Choroid plexus epithelial cell (primary cell): ENCODE measurements at regions not wholly inside any gene's neighbourhood (a gene's known extent, or its start where the extent isn't known, plus 50 kb on each side); places are given as distances from the start of the nearest gene placed in this dataset.

Source experiments
- DNase-seq: peaks from one replicate; pipeline ENCODE4 v3.0.0-alpha.2; 2010; ENCODE audit warnings: low read depth
- H3K4me3 ChIP-seq: 2 replicates; pipeline ENCODE4 v1.5.1; 2011; ENCODE audit warnings: low read depth, mild to moderate bottlenecking, control low read depth, low read length, moderate library complexity
- CTCF ChIP-seq: conservative IDR thresholded peaks from 2 replicates; pipeline ENCODE4 v1.5.1; 2011; ENCODE audit warnings: low read depth, mild to moderate bottlenecking, control low read depth, inconsistent platforms, low read length, moderate library complexity

DNA sequence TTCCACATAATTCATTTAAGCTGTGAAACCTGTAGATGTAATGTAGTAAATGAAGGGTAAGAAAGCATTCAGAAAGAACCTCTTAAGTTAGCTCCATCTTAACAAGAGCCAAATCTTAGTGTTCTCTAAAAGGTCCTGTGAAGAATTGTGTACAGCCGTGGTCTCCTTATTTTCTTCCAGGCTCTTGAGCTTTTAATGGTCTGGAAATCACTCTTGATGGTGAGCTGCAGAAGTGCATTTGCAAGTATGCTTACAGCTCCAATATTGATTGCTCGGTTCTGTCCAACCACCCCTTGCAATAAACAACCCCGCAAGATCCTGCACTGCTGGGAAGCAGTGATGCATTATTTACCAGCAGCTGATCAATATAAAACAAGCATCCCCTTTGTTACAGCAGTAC is 690.8 kb upstream of the FZD8 start:
- no peak overlapping the region for H3K4me3 ChIP-seq
- TF ChIP-seq CTCF = no peak
- no peak for DNase-seq

DNA sequence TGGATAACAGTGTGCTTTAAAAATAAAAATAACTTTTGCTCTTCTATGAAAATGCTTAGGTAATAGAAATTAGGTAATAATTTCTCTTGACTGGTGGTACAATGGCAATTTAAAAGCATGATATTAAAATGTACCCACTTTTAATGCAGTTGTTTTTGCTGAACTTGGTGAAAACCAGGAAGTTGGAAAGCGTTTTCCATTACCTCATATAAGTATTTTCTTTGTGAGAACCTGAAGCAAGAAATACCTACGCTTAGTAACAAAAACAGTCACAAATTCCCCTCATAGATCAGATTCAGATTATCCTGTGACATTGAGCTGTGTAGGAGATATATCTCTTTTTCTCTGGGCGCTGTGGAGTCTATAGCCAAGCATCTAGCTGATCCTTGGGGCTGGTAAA is 689.0 kb upstream of the FZD8 start:
- no peak overlapping the region for H3K4me3 ChIP-seq
- TF ChIP-seq CTCF = no peak
- no peak for DNase-seq

- DNase-seq = no peak
Measured at GRCh38 chr10:36325815-36326214, 683.7 kb upstream of the FZD8 start.

GRCh38 chr10:36324831-36325230 is 682.7 kb upstream of the FZD8 start:
- H3K4me3 ChIP-seq = no peak overlapping the region
- no peak for DNase-seq
- TF ChIP-seq CTCF = no peak

More at GRCh38 chr10:36325815-36326214, 683.7 kb upstream of the FZD8 start:
- H3K4me3 ChIP-seq = no peak overlapping the region
- TF ChIP-seq CTCF = no peak

DNA sequence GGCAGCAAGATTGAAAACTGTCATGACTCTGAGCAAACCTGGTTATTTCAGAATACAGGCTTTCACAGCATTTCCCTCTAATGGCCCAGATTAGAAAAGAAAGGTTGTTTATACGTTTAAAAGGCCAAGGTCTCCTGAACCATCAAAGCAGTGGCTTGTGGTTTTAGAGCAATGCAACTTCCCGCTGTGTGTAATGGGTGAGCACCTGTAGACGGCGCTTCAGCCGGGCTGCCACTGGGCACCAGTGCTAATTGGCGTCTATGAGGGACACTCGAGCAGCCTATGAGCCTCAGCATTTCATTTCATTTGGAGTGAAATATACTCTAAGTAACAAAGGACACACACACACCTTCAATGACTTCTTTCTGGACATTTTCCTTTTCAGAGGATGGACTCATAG is 671.0 kb upstream of the FZD8 start:
- TF ChIP-seq CTCF = no peak
- H3K4me3 ChIP-seq = no peak overlapping the region
- no peak for DNase-seq

- TF ChIP-seq CTCF = no peak
- no peak overlapping the region for H3K4me3 ChIP-seq
- no peak for DNase-seq
Measured at GRCh38 chr10:36303896-36304295, 661.8 kb upstream of the FZD8 start.

DNA sequence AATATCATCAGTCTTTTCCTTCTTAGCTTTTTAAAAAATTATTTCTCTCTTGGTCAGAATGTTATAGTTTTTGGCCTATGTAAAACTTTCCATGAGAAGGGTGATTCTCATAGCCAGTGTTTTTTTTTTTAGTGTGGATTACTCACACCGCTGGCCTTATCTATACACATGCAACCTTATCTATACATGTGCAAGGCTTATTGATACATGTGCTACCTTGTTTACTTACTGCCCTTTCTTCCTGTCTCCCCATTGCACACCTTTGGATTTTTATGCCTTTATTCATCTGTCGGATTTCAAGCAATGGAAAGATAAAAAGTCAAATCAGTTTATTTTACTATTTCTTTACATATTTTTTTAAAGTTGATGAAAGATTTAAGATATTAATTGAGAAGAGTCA is 660.0 kb upstream of the FZD8 start:
- DNase-seq = no peak
- H3K4me3 ChIP-seq = no peak overlapping the region
- no peak for TF ChIP-seq CTCF
